ENCODE measurements at regions not wholly inside any gene's neighbourhood (a gene's known extent, or its start where the extent isn't known, plus 50 kb on each side); places are given as distances from the start of the nearest gene placed in this dataset.

GRCh38 chr17:70947636-70948565 lies 778.6 kb downstream of the KCNJ2 start:
- no peak for TF ChIP-seq MLX (CRISPR knock-in tag; IDR thresholded peaks at IDR 0.05)
- TF ChIP-seq ESRRA (CRISPR knock-in tag; IDR thresholded peaks at IDR 0.05; ENCODE audit: borderline replicate concordance): no peak
- TF ChIP-seq USF2 (CRISPR knock-in tag; IDR thresholded peaks at IDR 0.05): no peak
- TF ChIP-seq NFE2L1 (CRISPR knock-in tag; IDR thresholded peaks at IDR 0.05): no peak
- no peak for TF ChIP-seq CTCF (IDR thresholded peaks at IDR 0.05)
- no peak for TF ChIP-seq ATF3 (CRISPR knock-in tag; conservative IDR thresholded peaks at IDR 0.05)
- no peak for TF ChIP-seq USF1 (CRISPR knock-in tag; IDR thresholded peaks at IDR 0.05)
- no peak for TF ChIP-seq ELF4 (CRISPR knock-in tag; IDR thresholded peaks at IDR 0.05; ENCODE audit: low read depth)
- TF ChIP-seq PREB (CRISPR knock-in tag; IDR thresholded peaks at IDR 0.05; ENCODE audit: borderline replicate concordance): no peak
- no peak for TF ChIP-seq JAZF1 (CRISPR knock-in tag; IDR thresholded peaks at IDR 0.05)
- no peak for TF ChIP-seq FOXJ3 (CRISPR knock-in tag; IDR thresholded peaks at IDR 0.05; ENCODE audit: borderline replicate concordance)
- TF ChIP-seq ZNF263 (CRISPR knock-in tag; IDR thresholded peaks at IDR 0.05; ENCODE audit: low read depth): no peak
